NT2/D1 (cell line): ENCODE measurements at regions not wholly inside any gene's neighbourhood (a gene's known extent, or its start where the extent isn't known, plus 50 kb on each side); places are given as distances from the start of the nearest gene placed in this dataset.
"Not testable (repeated sequence)": the region's sequence is repeated elsewhere in the genome, so short reads cannot be mapped to it uniquely, and the experiment has no call there.

ENCODE experiments used
- DNase-seq: peaks from one replicate; pipeline ENCODE4 v3.0.0-alpha.2; 2011; ENCODE audit warnings: low read depth, low spot score
- H3K27me3 ChIP-seq: 2 replicates; pipeline ENCODE4 v1.6.0; 2011; ENCODE audit warnings: mild to moderate bottlenecking; ENCODE audit not compliant: insufficient read length, insufficient read depth
- H3K36me3 ChIP-seq: 2 replicates; pipeline ENCODE4 v1.6.1; 2011; ENCODE audit warnings: mild to moderate bottlenecking, low read length, mixed read lengths; ENCODE audit not compliant: insufficient read depth, insufficient read length
- H3K4me1 ChIP-seq: 2 replicates; pipeline ENCODE4 v1.5.1; 2011; ENCODE audit not compliant: insufficient read depth, insufficient read length
- H3K4me3 ChIP-seq: 2 replicates; pipeline ENCODE4 v1.5.1; 2011; ENCODE audit warnings: low read depth; ENCODE audit not compliant: insufficient read length
- H3K9ac ChIP-seq: 2 replicates; pipeline ENCODE4 v1.6.0; 2011; ENCODE audit warnings: low read depth; ENCODE audit not compliant: insufficient read length
- H3K9me3 ChIP-seq: 2 replicates; pipeline ENCODE4 v1.5.1; 2011; ENCODE audit warnings: mild to moderate bottlenecking, low read length; ENCODE audit not compliant: insufficient read depth
- SUZ12 ChIP-seq: IDR thresholded peaks from 2 replicates; pipeline ENCODE4 v1.6.1; 2011; ENCODE audit not compliant: insufficient read length, insufficient read depth; ENCODE audit errors: extremely low read depth
- YY1 ChIP-seq: IDR thresholded peaks from 2 replicates; pipeline ENCODE4 v1.6.1; 2011; ENCODE audit not compliant: insufficient read length, insufficient read depth
- ZNF274 ChIP-seq: IDR thresholded peaks from 2 replicates; pipeline ENCODE4 v1.6.1; 2011; ENCODE audit warnings: mild to moderate bottlenecking, low read depth, low read length

GRCh38 chr7:51918581-51918980 lies 602.0 kb upstream of the COBL start:
- no peaks in the 10 kb centered on the region for H3K27me3 ChIP-seq
- H3K36me3 ChIP-seq, result no peaks in the 10 kb centered on the region
- H3K9me3 ChIP-seq, result 0 out of 2 replicates have a peak, but pooled peaks cover 4% of the 10 kb centered on the region
- TF ChIP-seq ZNF274 (no peak), YY1 (no peak), SUZ12 (no peak)
- DNase-seq, result no peak
- no peaks in the 10 kb centered on the region for H3K4me1 ChIP-seq
- no peak overlapping the region for H3K4me3 ChIP-seq
- H3K9ac ChIP-seq, result no peak overlapping the region

GRCh38 chr7:51901489-51901840 lies 584.9 kb upstream of the COBL start:
- Histone ChIP-seq H3K9me3 (no peaks in the 10 kb centered on the region), H3K9ac (no peak overlapping the region), H3K27me3 (no peaks in the 10 kb centered on the region), H3K4me1 (no peaks in the 10 kb centered on the region), H3K36me3 (no peaks in the 10 kb centered on the region), H3K4me3 (no peak overlapping the region)
- no peak for DNase-seq
- no peak for TF ChIP-seq ZNF274
- TF ChIP-seq SUZ12, result no peak
- TF ChIP-seq YY1, result no peak

GRCh38 chr7:51900755-51901488 lies 584.3 kb upstream of the COBL start:
- not testable (repeated sequence) for H3K4me1 ChIP-seq, H3K4me3 ChIP-seq, H3K27me3 ChIP-seq, H3K9ac ChIP-seq, H3K36me3 ChIP-seq, DNase-seq, H3K9me3 ChIP-seq

GRCh38 chr7:51899611-51900010 lies 583.0 kb upstream of the COBL start:
- no peak for DNase-seq
- Histone ChIP-seq H3K36me3 (no peaks in the 10 kb centered on the region), H3K27me3 (no peaks in the 10 kb centered on the region), H3K4me1 (no peaks in the 10 kb centered on the region), H3K9me3 (no peaks in the 10 kb centered on the region), H3K4me3 (no peak overlapping the region), H3K9ac (no peak overlapping the region)
- TF ChIP-seq SUZ12 (no peak), YY1 (no peak), ZNF274 (no peak)

GRCh38 chr7:51882412-51882811 lies 565.8 kb upstream of the COBL start:
- Histone ChIP-seq H3K27me3 (no peaks in the 10 kb centered on the region), H3K4me1 (no peaks in the 10 kb centered on the region), H3K9ac (no peak overlapping the region), H3K4me3 (no peak overlapping the region), H3K36me3 (no peaks in the 10 kb centered on the region), H3K9me3 (no peaks in the 10 kb centered on the region; the same call in 1 of the 2 replicates)
- TF ChIP-seq YY1 (no peak), ZNF274 (no peak), SUZ12 (no peak)
- DNase-seq, result no peak

GRCh38 chr7:51881309-51881708 lies 564.7 kb upstream of the COBL start:
- Histone ChIP-seq H3K4me1 (no peaks in the 10 kb centered on the region), H3K4me3 (no peak overlapping the region), H3K27me3 (no peaks in the 10 kb centered on the region), H3K9ac (no peak overlapping the region), H3K9me3 (no peaks in the 10 kb centered on the region), H3K36me3 (no peaks in the 10 kb centered on the region)
- TF ChIP-seq YY1 (no peak), ZNF274 (no peak), SUZ12 (no peak)
- no peak for DNase-seq

GRCh38 chr7:51878865-51879264 lies 562.3 kb upstream of the COBL start:
- H3K4me3 ChIP-seq, result no peak overlapping the region
- H3K4me1 ChIP-seq, result no peaks in the 10 kb centered on the region
- H3K9me3 ChIP-seq, result no peaks in the 10 kb centered on the region
- no peaks in the 10 kb centered on the region for H3K27me3 ChIP-seq
- no peaks in the 10 kb centered on the region for H3K36me3 ChIP-seq
- TF ChIP-seq SUZ12 (no peak), ZNF274 (no peak), YY1 (no peak)
- H3K9ac ChIP-seq, result no peak overlapping the region
- DNase-seq, result no peak

GRCh38 chr7:51869452-51869851 lies 552.8 kb upstream of the COBL start:
- Histone ChIP-seq H3K36me3 (no peaks in the 10 kb centered on the region), H3K4me1 (no peaks in the 10 kb centered on the region), H3K4me3 (no peak overlapping the region), H3K9ac (no peak overlapping the region), H3K27me3 (no peaks in the 10 kb centered on the region), H3K9me3 (no peaks in the 10 kb centered on the region)
- TF ChIP-seq SUZ12, result no peak
- TF ChIP-seq ZNF274, result no peak
- no peak for TF ChIP-seq YY1
- no peak for DNase-seq
